ENCODE measurements at regions not wholly inside any gene's neighbourhood (a gene's known extent, or its start where the extent isn't known, plus 50 kb on each side); places are given as distances from the start of the nearest gene placed in this dataset.

- no peak for DNase-seq
- TF ChIP-seq EZH2 (optimal IDR thresholded peaks at IDR 0.05; ENCODE audit: low read depth, low read length) (no peak), EZH2phosphoT487 (IDR thresholded peaks at IDR 0.05; ENCODE audit: low read length) (no peak), CTCF (IDR thresholded peaks at IDR 0.05; ENCODE audit: low read length) (no peak)
- H3K79me2 ChIP-seq (ENCODE audit: low read length), result no peaks in the 10 kb centered on the region
- no peaks in the 10 kb centered on the region for H3K36me3 ChIP-seq (replicated peaks; ENCODE audit: insufficient read depth, low read length)
- H3K4me3 ChIP-seq (ENCODE audit: low read length), result no peak overlapping the region
- no peak overlapping the region for H3K9ac ChIP-seq (ENCODE audit: low read length)
- no peaks in the 10 kb centered on the region for H3K4me1 ChIP-seq (ENCODE audit: low read length)
- H3K27ac ChIP-seq (ENCODE audit: low read length), result no peak overlapping the region
- H3K9me3 ChIP-seq (replicated peaks; ENCODE audit: insufficient read depth, low read length), result no peaks in the 10 kb centered on the region
- no peak overlapping the region for H2AFZ ChIP-seq (ENCODE audit: low read length)
- no peaks in the 10 kb centered on the region for H3F3A ChIP-seq (ENCODE audit: insufficient read depth, low read length)
- no peak overlapping the region for H3K4me2 ChIP-seq (ENCODE audit: low read depth, low read length)
- H3K9me2 ChIP-seq (replicated peaks; ENCODE audit: insufficient read depth, low read length), result no peaks in the 10 kb centered on the region
- no peaks in the 10 kb centered on the region for H4K20me1 ChIP-seq (ENCODE audit: insufficient read depth, low read length)
- H3K27me3 ChIP-seq (replicated peaks; ENCODE audit: insufficient read depth, low read length), result no peaks in the 10 kb centered on the region
Measured at GRCh38 chr3:159137949-159138348, 336.1 kb downstream of the MFSD1 start.

GRCh38 chr3:159139326-159139725 lies 337.5 kb downstream of the MFSD1 start:
- no peak for DNase-seq

GRCh38 chr3:159144472-159144871 lies 342.6 kb downstream of the MFSD1 start:
- no peaks in the 10 kb centered on the region for H3K79me2 ChIP-seq (ENCODE audit: low read length)
- H3K36me3 ChIP-seq (replicated peaks; ENCODE audit: insufficient read depth, low read length), result no peaks in the 10 kb centered on the region
- no peak overlapping the region for H2AFZ ChIP-seq (ENCODE audit: low read length)
- TF ChIP-seq EZH2 (optimal IDR thresholded peaks at IDR 0.05; ENCODE audit: low read depth, low read length) (no peak), EZH2phosphoT487 (IDR thresholded peaks at IDR 0.05; ENCODE audit: low read length) (no peak)
- H3K27me3 ChIP-seq (replicated peaks; ENCODE audit: insufficient read depth, low read length), result no peaks in the 10 kb centered on the region
- H3K9me3 ChIP-seq (replicated peaks; ENCODE audit: insufficient read depth, low read length), result no peaks in the 10 kb centered on the region
- H3K9me2 ChIP-seq (replicated peaks; ENCODE audit: insufficient read depth, low read length), result no peaks in the 10 kb centered on the region
- H4K20me1 ChIP-seq (ENCODE audit: insufficient read depth, low read length), result no peaks in the 10 kb centered on the region
- H3K4me3 ChIP-seq (ENCODE audit: low read length), result no peak overlapping the region
- H3F3A ChIP-seq (ENCODE audit: insufficient read depth, low read length), result no peaks in the 10 kb centered on the region
- no peak overlapping the region for H3K9ac ChIP-seq (ENCODE audit: low read length)
- no peak for DNase-seq
- H3K4me1 ChIP-seq (ENCODE audit: low read length), result no peaks in the 10 kb centered on the region
- no peak overlapping the region for H3K27ac ChIP-seq (ENCODE audit: low read length)
- H3K4me2 ChIP-seq (ENCODE audit: low read depth, low read length), result no peak overlapping the region

More at GRCh38 chr3:159139326-159139725, 337.5 kb downstream of the MFSD1 start:
- no peak for TF ChIP-seq EZH2 (optimal IDR thresholded peaks at IDR 0.05; ENCODE audit: low read depth, low read length)
- no peak for TF ChIP-seq CTCF (IDR thresholded peaks at IDR 0.05; ENCODE audit: low read length)
- no peak for TF ChIP-seq EZH2phosphoT487 (IDR thresholded peaks at IDR 0.05; ENCODE audit: low read length)
- H3K36me3 ChIP-seq (replicated peaks; ENCODE audit: insufficient read depth, low read length), result no peaks in the 10 kb centered on the region
- H4K20me1 ChIP-seq (ENCODE audit: insufficient read depth, low read length), result no peaks in the 10 kb centered on the region
- H3K9ac ChIP-seq (ENCODE audit: low read length), result no peak overlapping the region
- H3K27me3 ChIP-seq (replicated peaks; ENCODE audit: insufficient read depth, low read length), result no peaks in the 10 kb centered on the region
- no peaks in the 10 kb centered on the region for H3K79me2 ChIP-seq (ENCODE audit: low read length)
- H3K4me2 ChIP-seq (ENCODE audit: low read depth, low read length), result no peak overlapping the region
- H3K4me1 ChIP-seq (ENCODE audit: low read length), result no peaks in the 10 kb centered on the region
- no peak overlapping the region for H3K27ac ChIP-seq (ENCODE audit: low read length)
- H3F3A ChIP-seq (ENCODE audit: insufficient read depth, low read length), result no peaks in the 10 kb centered on the region
- H3K9me2 ChIP-seq (replicated peaks; ENCODE audit: insufficient read depth, low read length), result no peaks in the 10 kb centered on the region
- H3K4me3 ChIP-seq (ENCODE audit: low read length), result no peak overlapping the region
- H3K9me3 ChIP-seq (replicated peaks; ENCODE audit: insufficient read depth, low read length), result no peaks in the 10 kb centered on the region
- no peak overlapping the region for H2AFZ ChIP-seq (ENCODE audit: low read length)

GRCh38 chr3:159144891-159145290 lies 343.0 kb downstream of the MFSD1 start:
- Histone ChIP-seq H4K20me1 (ENCODE audit: insufficient read depth, low read length) (no peaks in the 10 kb centered on the region), H3F3A (ENCODE audit: insufficient read depth, low read length) (no peaks in the 10 kb centered on the region), H3K9me2 (replicated peaks; ENCODE audit: insufficient read depth, low read length) (no peaks in the 10 kb centered on the region), H3K36me3 (replicated peaks; ENCODE audit: insufficient read depth, low read length) (no peaks in the 10 kb centered on the region), H3K9ac (ENCODE audit: low read length) (no peak overlapping the region), H2AFZ (ENCODE audit: low read length) (no peak overlapping the region), H3K79me2 (ENCODE audit: low read length) (no peaks in the 10 kb centered on the region), H3K27me3 (replicated peaks; ENCODE audit: insufficient read depth, low read length) (no peaks in the 10 kb centered on the region), H3K4me2 (ENCODE audit: low read depth, low read length) (no peak overlapping the region), H3K4me3 (ENCODE audit: low read length) (no peak overlapping the region), H3K27ac (ENCODE audit: low read length) (no peak overlapping the region), H3K4me1 (ENCODE audit: low read length) (no peaks in the 10 kb centered on the region), H3K9me3 (replicated peaks; ENCODE audit: insufficient read depth, low read length) (no peaks in the 10 kb centered on the region)
- TF ChIP-seq CTCF (IDR thresholded peaks at IDR 0.05; ENCODE audit: low read length) (no peak), EZH2phosphoT487 (IDR thresholded peaks at IDR 0.05; ENCODE audit: low read length) (no peak), EZH2 (optimal IDR thresholded peaks at IDR 0.05; ENCODE audit: low read depth, low read length) (no peak)
- DNase-seq, result no peak

Measured in MM.1S (cell line).